LNCAP (cell line): ENCODE measurements at regions not wholly inside any gene's neighbourhood (a gene's known extent, or its start where the extent isn't known, plus 50 kb on each side); places are given as distances from the start of the nearest gene placed in this dataset.
A peak's percentile ranks its signal among the peaks of the same experiment; 100 is the strongest.

Experiments
- CTCF ChIP-seq: fragments of 450-650 bp; IDR thresholded peaks from 2 replicates; pipeline ENCODE4 v1.5.1; 2017; ENCODE audit warnings: mild to moderate bottlenecking

- no peak for TF ChIP-seq CTCF
These were observed 650.7 kb upstream of the GRID2 start for GRCh38 chr4:91653067-91653466.

- no peak for TF ChIP-seq CTCF
These were observed 622.7 kb upstream of the GRID2 start for GRCh38 chr4:91681091-91681490.

GRCh38 chr4:91681544-91681943, 622.2 kb upstream of the GRID2 start:
- no peak for TF ChIP-seq CTCF

- TF ChIP-seq CTCF: no peak
These were observed 618.8 kb upstream of the GRID2 start for GRCh38 chr4:91684955-91685354.

GRCh38 chr4:91688413-91688812, 615.4 kb upstream of the GRID2 start:
- no peak for TF ChIP-seq CTCF

- no peak for TF ChIP-seq CTCF
These were observed 573.9 kb upstream of the GRID2 start for GRCh38 chr4:91729851-91730250.

- TF ChIP-seq CTCF: peak; percentile 35; the same call in 1 of the 2 replicates
These were observed 569.1 kb upstream of the GRID2 start for GRCh38 chr4:91734682-91735081.

- TF ChIP-seq CTCF: no peak
These were observed 557.2 kb upstream of the GRID2 start for GRCh38 chr4:91746551-91746950.
